HCT116 (cell line): ENCODE measurements at regions not wholly inside any gene's neighbourhood (a gene's known extent, or its start where the extent isn't known, plus 50 kb on each side); places are given as distances from the start of the nearest gene placed in this dataset.

Experiments
- ATAC-seq: fragments of 200-7000 bp; cut with Tn5 transposase; 2 replicates; pipeline ENCODE4 v1.9.1; 2020; ENCODE audit warnings: mild to moderate bottlenecking, moderate library complexity
- BruUV-seq: library from RNA; stranded (reverse); fragments of 400-500 nt; replicated peaks from 2 replicates; lab custom pipeline; 2021; lab: Mats Ljungman, UMichigan
- CTCF ChIA-PET: fragments of 300-600 bp; sonication (Branson Sonifier 250); formaldehyde crosslinking; loops from one replicate; lab custom pipeline; 2021; ENCODE audit warnings: antibody characterized with exemption; lab: Charles Lee
- POLR2A ChIA-PET: fragments of 300-600, 350-600 bp; sonication (Branson Sonifier 250); formaldehyde crosslinking; loops from one replicate; lab custom pipeline; 2021; ENCODE audit warnings: antibody characterized with exemption; lab: Charles Lee
- RAD21 ChIA-PET, 2 experiments: fragments of 300-600 bp; sonication (Branson Sonifier 250); formaldehyde crosslinking; loops; one replicate each; lab custom pipeline; 2023; ENCODE audit warnings: low total read pairs in 2 of 2; ENCODE audit not compliant: uncharacterized antibody in 2 of 2, unreplicated experiment in 2 of 2, low non-redundant PET in 1 of 2; lab: Charles Lee
- DNase-seq: peaks from one replicate; pipeline ENCODE4 v3.0.0-alpha.2; 2010; ENCODE audit warnings: low read depth, low spot score
- H2AFZ ChIP-seq: fragments of 200-600 bp; shearing (Covaris generic), sonication (generic); 2 replicates; pipeline ENCODE4 v1.6.1; 2017; ENCODE audit warnings: low read depth, mixed run types, mixed read lengths, antibody characterized with exemption, low read length; ENCODE audit not compliant: poor library complexity, severe bottlenecking
- H3K27ac ChIP-seq: 2 replicates; pipeline ENCODE4 v1.5.1; 2012; ENCODE audit warnings: low read depth, low read length
- H3K27me3 ChIP-seq: fragments of 200-600 bp; sonication (generic); 2 replicates; pipeline ENCODE4 v1.6.1; 2016; ENCODE audit warnings: mixed run types, low read length, mixed read lengths; ENCODE audit not compliant: insufficient read depth
- H3K36me3 ChIP-seq, 2 experiments: fragments of 200-500 bp in 1 of 2; fragments of 200-600 bp in 1 of 2; sonication (Bioruptor generic) in 1 of 2; sonication (generic) in 1 of 2; 2 replicates each; pipeline versions ENCODE4 v1.5.1 to v1.6.1; 2014 to 2016; ENCODE audit warnings: low read length in 2 of 2, inconsistent platforms in 1 of 2, mixed read lengths in 1 of 2, mixed run types in 1 of 2; ENCODE audit not compliant: insufficient read depth in 2 of 2, control insufficient read depth in 1 of 2
- H3K4me1 ChIP-seq, 2 experiments: fragments of 200-600 bp in 1 of 2; sonication (generic) in 1 of 2; 2 replicates each; pipeline versions ENCODE4 v1.5.1 to v1.6.1; 2012 to 2017; ENCODE audit warnings: low read length in 2 of 2, inconsistent platforms in 1 of 2, mild to moderate bottlenecking in 1 of 2, mixed read lengths in 1 of 2, mixed run types in 1 of 2, moderate library complexity in 1 of 2; ENCODE audit not compliant: insufficient read depth in 2 of 2, control insufficient read depth in 1 of 2
- H3K4me2 ChIP-seq: fragments of 200-600 bp; sonication (generic); 2 replicates; pipeline ENCODE4 v1.6.1; 2017; ENCODE audit warnings: mixed run types, low read length, mixed read lengths
- H3K4me3 ChIP-seq, 2 experiments: fragments of 200-600 bp in 1 of 2; sonication (generic) in 1 of 2; replicated peaks in 1 of 2; 2 replicates each; pipeline ENCODE4 v1.5.1; 2011 to 2016; ENCODE audit warnings: low read length in 2 of 2, control low read depth in 1 of 2, low read depth in 1 of 2, mild to moderate bottlenecking in 1 of 2, mixed read lengths in 1 of 2, mixed run types in 1 of 2
- H3K79me2 ChIP-seq: fragments of 200-600 bp; sonication (generic); 2 replicates; pipeline ENCODE4 v1.6.1; 2017; ENCODE audit warnings: mild to moderate bottlenecking, mixed run types, low read length, moderate library complexity, mixed read lengths; ENCODE audit not compliant: insufficient read depth
- H3K9ac ChIP-seq: fragments of 200-600 bp; sonication (generic); 2 replicates; pipeline ENCODE4 v1.6.1; 2016; ENCODE audit warnings: low read length, mixed read lengths
- H3K9me2 ChIP-seq: fragments of 200-600 bp; sonication (generic), shearing (Covaris generic); 2 replicates; pipeline ENCODE4 v1.6.1; 2017; ENCODE audit warnings: mixed run types, mild to moderate bottlenecking, moderate library complexity; ENCODE audit not compliant: insufficient read depth
- H3K9me3 ChIP-seq, 2 experiments: fragments of 200-500 bp in 1 of 2; fragments of 200-600 bp in 1 of 2; sonication (Bioruptor generic) in 1 of 2; sonication (generic) in 1 of 2; 2 replicates each; pipeline ENCODE4 v1.6.1; 2014 to 2017; ENCODE audit warnings: low read length in 2 of 2, mixed read lengths in 2 of 2, inconsistent platforms in 1 of 2, low read depth in 1 of 2, mild to moderate bottlenecking in 1 of 2, mixed run types in 1 of 2, moderate library complexity in 1 of 2; ENCODE audit not compliant: control insufficient read depth in 1 of 2, insufficient read depth in 1 of 2
- H4K20me1 ChIP-seq: fragments of 200-600 bp; sonication (generic), shearing (Covaris generic); 2 replicates; pipeline ENCODE4 v1.6.1; 2017; ENCODE audit warnings: mixed run types, mild to moderate bottlenecking, moderate library complexity; ENCODE audit not compliant: insufficient read depth
- CBX3 ChIP-seq: IDR thresholded peaks from 2 replicates; pipeline ENCODE4 v1.6.1; 2012; ENCODE audit warnings: low read depth
- CTCF ChIP-seq, 3 experiments: fragments of 200-600 bp in 1 of 3; sonication (generic) in 1 of 3; IDR thresholded peaks in 2 of 3; conservative IDR thresholded peaks in 1 of 3; 2 replicates each; pipeline ENCODE4 v1.5.1; 2012 to 2017; ENCODE audit warnings: low read depth in 2 of 3, low read length in 2 of 3, antibody characterized with exemption in 1 of 3, borderline replicate concordance in 1 of 3, control low read depth in 1 of 3, mild to moderate bottlenecking in 1 of 3, mixed read lengths in 1 of 3, mixed run types in 1 of 3, moderate library complexity in 1 of 3; ENCODE audit not compliant: insufficient read depth in 1 of 3
- EGR1 ChIP-seq: IDR thresholded peaks from 2 replicates; pipeline ENCODE4 v1.6.1; 2012; ENCODE audit warnings: low read depth
- ELF1 ChIP-seq: IDR thresholded peaks from 2 replicates; pipeline ENCODE4 v1.6.1; 2012; ENCODE audit warnings: low read depth, borderline replicate concordance
- EZH2phosphoT487 ChIP-seq: fragments of 200-600 bp; IDR thresholded peaks from 2 replicates; pipeline ENCODE4 v1.6.1; 2018; ENCODE audit warnings: antibody characterized with exemption, borderline replicate concordance
- JUND ChIP-seq: IDR thresholded peaks from 2 replicates; pipeline ENCODE4 v1.6.1; 2012
- POLR2A ChIP-seq: IDR thresholded peaks from 2 replicates; pipeline ENCODE4 v1.7.0; 2011; ENCODE audit warnings: borderline replicate concordance; ENCODE audit not compliant: insufficient read depth, insufficient read length; ENCODE audit errors: extremely low read depth
- POLR2AphosphoS5 ChIP-seq: IDR thresholded peaks from 2 replicates; pipeline ENCODE4 v1.6.1; 2011; ENCODE audit warnings: mild to moderate bottlenecking, low read depth, low read length, moderate library complexity
- SIN3A ChIP-seq: IDR thresholded peaks from 2 replicates; pipeline ENCODE4 v1.6.1; 2012; ENCODE audit warnings: low read depth
- SP1 ChIP-seq: IDR thresholded peaks from 2 replicates; pipeline ENCODE4 v1.6.1; 2012; ENCODE audit warnings: low read depth
- SRF ChIP-seq: IDR thresholded peaks from 2 replicates; pipeline ENCODE4 v1.6.1; 2012; ENCODE audit warnings: low read depth
- TCF7L2 ChIP-seq: IDR thresholded peaks from 2 replicates; pipeline ENCODE4 v1.7.0; 2011; ENCODE audit warnings: borderline replicate concordance, inconsistent platforms; ENCODE audit not compliant: insufficient read depth, insufficient read length; ENCODE audit errors: extremely low read depth
- YY1 ChIP-seq: IDR thresholded peaks from 2 replicates; pipeline ENCODE4 v1.6.1; 2011; ENCODE audit warnings: low read length, low read depth, moderate library complexity, mild to moderate bottlenecking; ENCODE audit not compliant: insufficient replicate concordance; ENCODE audit errors: extremely low read depth
- ZFX ChIP-seq: fragments of 450-650 bp; IDR thresholded peaks from 2 replicates; pipeline ENCODE4 v1.6.1; 2017
- intact Hi-C: fragments of 100-400 bp; cut with micrococcal nuclease; formaldehyde crosslinking; loops from 2 replicates; pipeline ENCODE4 v1.10.0; 2022
- TF ChIP-seq, protein P1 (sequence below): IDR thresholded peaks from 2 replicates; pipeline ENCODE4 v1.6.1; 2012

DNA sequence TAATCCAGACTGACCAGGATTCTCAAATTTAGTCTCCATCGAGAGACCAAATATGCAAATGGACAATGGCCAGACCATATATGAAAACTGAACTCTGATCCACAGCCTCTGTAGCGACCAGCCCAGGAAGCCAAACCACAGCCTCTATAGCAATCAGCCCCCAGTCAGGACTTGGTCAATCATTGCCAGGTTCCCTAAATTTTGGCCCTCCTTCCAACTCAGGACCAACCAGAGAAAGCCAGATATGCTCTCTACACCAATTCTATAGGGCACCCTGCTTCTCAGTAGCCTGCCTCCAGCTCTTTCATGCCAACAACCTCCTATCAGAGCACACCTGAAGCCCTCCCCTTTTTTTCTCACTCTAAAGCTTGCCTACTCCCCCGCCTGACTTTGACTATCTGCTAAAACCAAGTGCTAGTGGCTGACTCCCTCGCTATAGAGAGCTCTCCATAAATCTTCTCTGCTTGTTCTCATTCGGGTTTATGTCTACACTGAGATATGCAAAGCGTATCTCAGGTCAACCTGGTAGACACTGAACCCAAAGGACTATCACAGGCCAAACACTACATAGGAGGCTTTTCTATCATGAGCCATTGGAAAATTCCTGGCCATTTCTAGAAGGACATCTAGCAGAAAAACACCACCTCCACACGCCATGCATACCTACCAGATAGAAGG is 110.5 kb upstream of the FUT8 start:
- Histone ChIP-seq H3K27ac (no peak overlapping the region), H3K27me3 (no peaks in the 10 kb centered on the region), H2AFZ (no peak overlapping the region), H3K4me1 (peaks cover 0 to 10% of the 10 kb centered on the region in 2 experiments; a peak in 1 of 4 replicates), H3K9me3 (no peaks in the 10 kb centered on the region), H3K9ac (no peak overlapping the region), H3K79me2 (no peaks in the 10 kb centered on the region), H4K20me1 (no peaks in the 10 kb centered on the region), H3K4me3 (no peak overlapping the region), H3K4me2 (no peak overlapping the region), H3K9me2 (no peaks in the 10 kb centered on the region), H3K36me3 (no peaks in the 10 kb centered on the region)
- intact Hi-C loops, result no loop called here
- CTCF ChIA-PET, result interaction anchor here (1.2 kb wide), 1 partner anchor 30 kb away, joined by 3 read pairs; no protein-coding TSS in a partner anchor
- RAD21 ChIA-PET, result no interaction called here
- DNase-seq (no peak), ATAC-seq (no peak)
- no TSS peak for BruUV-seq
- no peak for TF ChIP-seq SIN3A
- no peak for TF ChIP-seq CBX3
- no peak for TF ChIP-seq ZFX
- no peak for TF ChIP-seq SRF
- TF ChIP-seq EZH2phosphoT487, result no peak
- no peak for TF ChIP-seq POLR2A
- TF ChIP-seq, protein P1, sequence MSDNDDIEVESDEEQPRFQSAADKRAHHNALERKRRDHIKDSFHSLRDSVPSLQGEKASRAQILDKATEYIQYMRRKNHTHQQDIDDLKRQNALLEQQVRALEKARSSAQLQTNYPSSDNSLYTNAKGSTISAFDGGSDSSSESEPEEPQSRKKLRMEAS, result no peak
- no peak for TF ChIP-seq SP1
- TF ChIP-seq CTCF (IDR thresholded peaks at IDR 0.05 in 2 of 3, conservative IDR thresholded peaks at IDR 0.05 in 1 of 3; ENCODE audit: borderline replicate concordance in 1 of 3, insufficient read depth in 1 of 3, low read depth in 2 of 3, low read length in 2 of 3), result no peak
- TF ChIP-seq YY1, result no peak
- TF ChIP-seq EGR1, result no peak
- TF ChIP-seq TCF7L2, result no peak
- no peak for TF ChIP-seq POLR2AphosphoS5
- TF ChIP-seq JUND, result no peak
- no peak for TF ChIP-seq ELF1
- POLR2A ChIA-PET, result no interaction called here
